ENCODE measurements at regions not wholly inside any gene's neighbourhood (a gene's known extent, or its start where the extent isn't known, plus 50 kb on each side); places are given as distances from the start of the nearest gene placed in this dataset.

- no peak overlapping the region for H3K4me3 ChIP-seq (ENCODE audit: low read depth, low read length)
- no peak for DNase-seq (ENCODE audit: low read depth)
- TF ChIP-seq, protein P1, sequence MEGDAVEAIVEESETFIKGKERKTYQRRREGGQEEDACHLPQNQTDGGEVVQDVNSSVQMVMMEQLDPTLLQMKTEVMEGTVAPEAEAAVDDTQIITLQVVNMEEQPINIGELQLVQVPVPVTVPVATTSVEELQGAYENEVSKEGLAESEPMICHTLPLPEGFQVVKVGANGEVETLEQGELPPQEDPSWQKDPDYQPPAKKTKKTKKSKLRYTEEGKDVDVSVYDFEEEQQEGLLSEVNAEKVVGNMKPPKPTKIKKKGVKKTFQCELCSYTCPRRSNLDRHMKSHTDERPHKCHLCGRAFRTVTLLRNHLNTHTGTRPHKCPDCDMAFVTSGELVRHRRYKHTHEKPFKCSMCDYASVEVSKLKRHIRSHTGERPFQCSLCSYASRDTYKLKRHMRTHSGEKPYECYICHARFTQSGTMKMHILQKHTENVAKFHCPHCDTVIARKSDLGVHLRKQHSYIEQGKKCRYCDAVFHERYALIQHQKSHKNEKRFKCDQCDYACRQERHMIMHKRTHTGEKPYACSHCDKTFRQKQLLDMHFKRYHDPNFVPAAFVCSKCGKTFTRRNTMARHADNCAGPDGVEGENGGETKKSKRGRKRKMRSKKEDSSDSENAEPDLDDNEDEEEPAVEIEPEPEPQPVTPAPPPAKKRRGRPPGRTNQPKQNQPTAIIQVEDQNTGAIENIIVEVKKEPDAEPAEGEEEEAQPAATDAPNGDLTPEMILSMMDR (conservative IDR thresholded peaks at IDR 0.05; ENCODE audit: low read depth, low read length): no peak
These were observed 54.2 kb downstream of the S1PR1 start for GRCh38 chr1:101290922-101291561.

DNA sequence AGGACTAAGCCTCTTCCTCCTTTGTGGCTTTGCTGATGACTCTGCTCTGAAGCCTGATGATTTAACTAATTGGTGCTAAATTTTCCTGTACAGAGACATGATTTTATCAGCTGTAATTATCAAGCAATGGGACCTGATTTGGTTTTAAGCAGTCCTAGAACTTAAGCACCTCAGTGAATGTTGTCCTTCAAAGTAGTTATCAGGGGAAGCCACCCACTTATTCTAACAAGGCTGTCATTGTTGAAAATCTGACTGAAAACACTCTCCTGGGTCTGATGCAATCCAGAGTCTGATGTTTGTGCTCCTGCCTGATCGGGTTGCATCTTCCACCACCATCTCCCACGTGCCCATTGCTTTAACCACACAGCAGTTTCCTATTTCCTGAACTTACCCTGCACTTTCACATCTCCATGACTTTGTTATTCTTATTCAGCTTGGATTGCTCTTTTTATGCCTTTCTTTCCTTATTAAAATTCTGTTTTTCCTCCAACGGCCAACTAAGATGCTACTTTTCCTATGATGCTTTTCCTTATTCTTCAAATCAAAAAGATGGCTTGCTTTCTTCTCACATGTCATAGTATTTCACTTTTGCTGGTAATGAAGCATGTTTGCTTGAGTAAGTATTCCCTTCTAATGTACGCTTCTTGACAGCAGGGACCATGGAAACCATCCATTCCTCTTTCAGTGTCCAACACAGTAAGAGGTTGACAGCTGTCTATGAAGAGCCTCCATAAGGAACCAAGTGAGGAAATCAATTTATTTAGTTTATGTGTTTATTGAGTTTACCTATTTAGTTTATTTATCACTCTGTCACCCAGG, 55.0 kb downstream of the S1PR1 start:
- TF ChIP-seq, protein P1 (conservative IDR thresholded peaks at IDR 0.05; ENCODE audit: low read depth, low read length): no peak

DNA sequence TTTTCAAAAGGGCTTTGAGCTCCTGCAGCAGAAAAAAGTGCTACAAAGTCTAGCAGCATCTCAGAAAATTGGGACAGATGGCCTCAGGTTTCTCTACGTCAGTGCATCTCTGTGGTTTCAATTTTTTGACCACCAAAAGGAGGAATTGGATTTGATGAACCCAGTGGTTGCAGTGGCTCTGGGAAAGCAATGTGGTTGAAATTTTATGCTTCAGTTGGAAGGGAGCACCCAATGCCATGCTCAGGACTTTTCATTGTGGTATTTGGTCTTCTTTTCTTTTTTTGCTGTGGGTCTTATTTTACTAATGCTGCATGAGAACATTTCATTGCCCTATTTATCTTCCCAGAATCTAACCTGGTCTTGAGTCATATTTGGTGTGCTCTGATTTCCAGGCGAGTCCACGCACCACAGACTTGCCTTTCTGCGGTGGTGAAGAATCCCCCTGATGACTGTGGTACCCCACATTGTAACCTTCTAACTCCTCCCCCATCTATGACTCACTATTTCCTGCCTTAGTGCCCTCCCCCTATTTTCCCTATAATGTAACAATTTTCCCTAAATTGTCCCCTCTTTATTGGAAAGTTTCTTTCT, 56.7 kb downstream of the S1PR1 start:
- TF ChIP-seq, protein P1 (conservative IDR thresholded peaks at IDR 0.05; ENCODE audit: low read depth, low read length): no peak
- no peak for DNase-seq (ENCODE audit: low read depth)
- no peak overlapping the region for H3K4me3 ChIP-seq (ENCODE audit: low read depth, low read length)

More for the DNA sequence above, 55.0 kb downstream of the S1PR1 start:
- H3K4me3 ChIP-seq (ENCODE audit: low read depth, low read length): no peak overlapping the region
- no peak for DNase-seq (ENCODE audit: low read depth)

GRCh38 chr1:101295209-101295608, 58.4 kb downstream of the S1PR1 start:
- TF ChIP-seq, protein P1 (conservative IDR thresholded peaks at IDR 0.05; ENCODE audit: low read depth, low read length): no peak
- no peak overlapping the region for H3K4me3 ChIP-seq (ENCODE audit: low read depth, low read length)
- DNase-seq (ENCODE audit: low read depth): no peak

DNA sequence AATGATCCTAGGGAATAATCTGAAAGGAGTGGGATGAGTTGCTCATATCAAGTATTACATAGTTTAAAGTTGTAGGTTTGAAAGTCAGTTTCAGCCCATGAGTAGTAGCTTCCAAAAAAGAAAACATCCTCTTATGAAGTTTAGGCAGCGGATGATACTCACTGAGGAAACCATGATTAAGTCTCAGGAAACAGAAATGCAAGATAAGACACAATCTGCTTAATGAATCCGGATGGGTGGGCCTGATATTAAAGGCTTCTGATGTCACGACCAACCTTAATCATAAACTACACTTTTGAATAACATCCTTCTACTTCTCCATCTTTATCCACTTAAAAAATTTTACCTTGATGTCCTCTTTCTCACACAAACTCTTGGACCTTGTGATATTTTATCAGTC, 61.8 kb downstream of the S1PR1 start:
- H3K4me3 ChIP-seq (ENCODE audit: low read depth, low read length): no peak overlapping the region
- TF ChIP-seq, protein P1 (conservative IDR thresholded peaks at IDR 0.05; ENCODE audit: low read depth, low read length): no peak
- no peak for DNase-seq (ENCODE audit: low read depth)

DNA sequence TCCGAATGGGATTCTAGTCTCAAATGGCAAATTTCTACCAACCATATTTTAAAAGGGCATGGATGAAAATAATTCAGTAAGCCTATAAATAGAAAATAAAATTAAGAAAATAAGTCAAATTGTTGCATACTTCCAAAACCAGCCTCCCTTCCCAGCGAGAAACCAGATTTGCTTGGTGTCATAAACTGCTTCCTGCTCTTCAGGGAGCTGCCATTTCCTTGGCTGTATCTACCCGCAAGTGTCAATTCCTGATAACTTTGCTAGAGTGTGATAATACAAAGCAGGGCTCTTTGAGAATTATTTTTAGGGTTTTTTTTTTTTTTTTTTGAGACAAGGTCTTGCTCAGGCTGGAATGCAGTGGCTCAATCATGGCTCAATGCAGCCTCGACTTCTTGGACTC, 62.3 kb downstream of the S1PR1 start:
- DNase-seq (ENCODE audit: low read depth): no peak
- H3K4me3 ChIP-seq (ENCODE audit: low read depth, low read length): no peak overlapping the region
- TF ChIP-seq, protein P1 (conservative IDR thresholded peaks at IDR 0.05; ENCODE audit: low read depth, low read length): no peak

All from epithelial cell of proximal tubule (primary cell).